Osteocyte (in vitro differentiated cells): ENCODE measurements at regions not wholly inside any gene's neighbourhood (a gene's known extent, or its start where the extent isn't known, plus 50 kb on each side); places are given as distances from the start of the nearest gene placed in this dataset.
A peak's percentile ranks its signal among the peaks of the same experiment; 100 is the strongest.

Experiments
- DNase-seq: peaks from one replicate; pipeline ENCODE4 v3.0.0; 2021; ENCODE audit warnings: mixed read lengths; ENCODE audit not compliant: unreplicated experiment; ENCODE audit errors: extremely low spot score
- H3K27ac Mint-ChIP-seq: one replicate; pipeline ENCODE4 v1.8.0; 2021; ENCODE audit warnings: mild to moderate bottlenecking, mixed read lengths; ENCODE audit not compliant: unreplicated experiment
- H3K27me3 Mint-ChIP-seq: one replicate; pipeline ENCODE4 v1.8.0; 2021; ENCODE audit warnings: mixed read lengths; ENCODE audit not compliant: unreplicated experiment
- H3K36me3 Mint-ChIP-seq: one replicate; pipeline ENCODE4 v1.8.0; 2021; ENCODE audit warnings: mixed read lengths; ENCODE audit not compliant: unreplicated experiment
- H3K4me1 Mint-ChIP-seq: one replicate; pipeline ENCODE4 v1.8.0; 2021; ENCODE audit warnings: mixed read lengths; ENCODE audit not compliant: unreplicated experiment
- H3K4me3 Mint-ChIP-seq: one replicate; pipeline ENCODE4 v1.8.0; 2021; ENCODE audit warnings: mild to moderate bottlenecking, moderate library complexity, mixed read lengths; ENCODE audit not compliant: unreplicated experiment
- H3K9me3 Mint-ChIP-seq: one replicate; pipeline ENCODE4 v1.8.0; 2021; ENCODE audit warnings: mixed read lengths; ENCODE audit not compliant: unreplicated experiment
- TF ChIP-seq, protein P1 (sequence below): fragments of 200-600 bp; sonication (generic); IDR thresholded peaks from 2 replicates; pipeline ENCODE4 v1.5.0; 2021; ENCODE audit warnings: antibody characterized with exemption, mild to moderate bottlenecking, moderate library complexity

DNA sequence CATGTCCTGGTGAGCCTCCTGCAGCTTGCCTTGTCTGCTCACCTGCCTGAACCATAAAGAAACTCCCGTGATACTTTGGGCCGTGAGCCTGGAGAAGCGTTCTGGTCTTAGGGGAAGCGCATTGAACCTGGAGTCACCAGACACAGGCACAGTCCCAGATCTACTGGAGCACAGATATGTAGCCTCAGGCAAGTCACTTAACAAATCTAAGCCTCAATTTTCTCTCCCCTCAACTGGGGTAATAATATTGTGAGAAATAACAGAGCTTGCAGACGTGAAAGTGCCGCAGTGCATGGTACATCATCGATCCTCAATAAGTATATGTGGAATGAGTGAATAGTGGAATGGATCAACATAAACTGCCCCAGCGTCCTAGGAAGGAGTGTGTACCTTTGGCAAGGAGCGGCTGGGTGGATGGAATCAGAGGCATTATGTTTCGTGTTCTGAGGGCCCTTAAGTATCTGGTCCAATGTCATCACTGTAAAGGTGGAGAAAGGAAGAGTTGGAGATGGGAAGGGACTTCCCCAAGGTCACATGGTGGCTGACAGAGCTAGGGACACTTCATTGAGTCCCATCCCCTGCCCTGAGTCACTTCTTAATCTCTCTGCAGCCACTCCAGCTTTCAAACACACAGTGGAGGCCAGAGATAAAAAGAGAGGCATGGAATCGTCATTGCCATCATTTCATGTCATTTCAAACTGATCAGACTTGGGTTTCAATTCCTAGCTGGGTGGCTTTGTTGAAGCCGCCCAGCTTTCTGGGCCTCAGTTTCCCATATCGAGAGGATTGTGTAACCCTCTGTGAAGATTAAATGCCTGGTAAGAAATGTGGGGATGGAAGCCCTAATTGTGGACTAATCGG, 172.4 kb downstream of the DDX1 start:
- Mint-ChIP-seq H3K9me3 (no peaks in the 10 kb centered on the region), H3K4me1 (no peaks in the 10 kb centered on the region), H3K27ac (no peak overlapping the region), H3K4me3 (no peak overlapping the region), H3K27me3 (peaks cover 19% of the 10 kb centered on the region), H3K36me3 (no peaks in the 10 kb centered on the region)
- TF ChIP-seq, protein P1, sequence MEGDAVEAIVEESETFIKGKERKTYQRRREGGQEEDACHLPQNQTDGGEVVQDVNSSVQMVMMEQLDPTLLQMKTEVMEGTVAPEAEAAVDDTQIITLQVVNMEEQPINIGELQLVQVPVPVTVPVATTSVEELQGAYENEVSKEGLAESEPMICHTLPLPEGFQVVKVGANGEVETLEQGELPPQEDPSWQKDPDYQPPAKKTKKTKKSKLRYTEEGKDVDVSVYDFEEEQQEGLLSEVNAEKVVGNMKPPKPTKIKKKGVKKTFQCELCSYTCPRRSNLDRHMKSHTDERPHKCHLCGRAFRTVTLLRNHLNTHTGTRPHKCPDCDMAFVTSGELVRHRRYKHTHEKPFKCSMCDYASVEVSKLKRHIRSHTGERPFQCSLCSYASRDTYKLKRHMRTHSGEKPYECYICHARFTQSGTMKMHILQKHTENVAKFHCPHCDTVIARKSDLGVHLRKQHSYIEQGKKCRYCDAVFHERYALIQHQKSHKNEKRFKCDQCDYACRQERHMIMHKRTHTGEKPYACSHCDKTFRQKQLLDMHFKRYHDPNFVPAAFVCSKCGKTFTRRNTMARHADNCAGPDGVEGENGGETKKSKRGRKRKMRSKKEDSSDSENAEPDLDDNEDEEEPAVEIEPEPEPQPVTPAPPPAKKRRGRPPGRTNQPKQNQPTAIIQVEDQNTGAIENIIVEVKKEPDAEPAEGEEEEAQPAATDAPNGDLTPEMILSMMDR = no peak
- DNase-seq = peak; percentile 21

DNA sequence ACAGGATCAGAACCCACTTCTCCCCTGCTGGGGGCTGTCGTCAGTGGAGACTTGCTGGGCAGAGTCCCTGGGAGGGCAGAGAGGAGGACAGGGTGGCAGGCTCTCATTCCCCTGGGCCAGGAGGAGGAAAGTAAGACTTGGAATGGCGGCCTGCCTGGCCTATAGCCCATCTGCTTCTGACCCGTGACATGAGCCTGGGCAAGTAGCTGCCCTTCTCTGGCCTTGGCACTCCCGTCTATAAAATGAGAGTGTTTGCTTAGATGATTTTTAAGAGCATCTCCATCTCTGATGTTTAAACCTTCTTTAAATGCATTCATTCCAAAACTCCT, 173.0 kb downstream of the DDX1 start:
- no peak for DNase-seq
- TF ChIP-seq, protein P1 = no peak
- Mint-ChIP-seq H3K36me3 (no peaks in the 10 kb centered on the region), H3K4me3 (no peak overlapping the region), H3K27me3 (peaks cover 19% of the 10 kb centered on the region), H3K4me1 (no peaks in the 10 kb centered on the region), H3K9me3 (no peaks in the 10 kb centered on the region), H3K27ac (no peak overlapping the region)

DNA sequence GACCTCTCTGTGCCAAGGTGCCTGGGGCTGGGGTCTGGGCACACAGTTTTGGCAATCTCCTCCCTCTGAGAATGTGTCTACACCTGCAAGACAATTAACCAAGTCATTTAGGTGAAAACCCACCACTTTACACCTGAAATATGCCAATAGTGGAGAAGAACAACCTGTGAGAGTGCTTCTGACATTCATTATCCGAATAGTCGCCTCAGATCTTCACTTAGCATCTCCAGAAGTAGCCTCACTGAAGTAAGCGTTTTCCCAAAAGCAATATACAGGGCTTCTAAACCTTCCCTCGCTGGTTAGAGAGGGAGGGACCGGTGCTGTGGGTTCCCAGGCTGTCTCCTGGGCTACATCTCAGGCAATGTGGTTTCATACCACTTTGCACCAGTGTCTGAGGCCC, 173.5 kb downstream of the DDX1 start:
- Mint-ChIP-seq H3K36me3 (no peaks in the 10 kb centered on the region), H3K4me1 (no peaks in the 10 kb centered on the region), H3K27ac (no peak overlapping the region), H3K4me3 (no peak overlapping the region), H3K9me3 (no peaks in the 10 kb centered on the region), H3K27me3 (peaks cover 19% of the 10 kb centered on the region)
- DNase-seq = no peak
- TF ChIP-seq, protein P1 = no peak

DNA sequence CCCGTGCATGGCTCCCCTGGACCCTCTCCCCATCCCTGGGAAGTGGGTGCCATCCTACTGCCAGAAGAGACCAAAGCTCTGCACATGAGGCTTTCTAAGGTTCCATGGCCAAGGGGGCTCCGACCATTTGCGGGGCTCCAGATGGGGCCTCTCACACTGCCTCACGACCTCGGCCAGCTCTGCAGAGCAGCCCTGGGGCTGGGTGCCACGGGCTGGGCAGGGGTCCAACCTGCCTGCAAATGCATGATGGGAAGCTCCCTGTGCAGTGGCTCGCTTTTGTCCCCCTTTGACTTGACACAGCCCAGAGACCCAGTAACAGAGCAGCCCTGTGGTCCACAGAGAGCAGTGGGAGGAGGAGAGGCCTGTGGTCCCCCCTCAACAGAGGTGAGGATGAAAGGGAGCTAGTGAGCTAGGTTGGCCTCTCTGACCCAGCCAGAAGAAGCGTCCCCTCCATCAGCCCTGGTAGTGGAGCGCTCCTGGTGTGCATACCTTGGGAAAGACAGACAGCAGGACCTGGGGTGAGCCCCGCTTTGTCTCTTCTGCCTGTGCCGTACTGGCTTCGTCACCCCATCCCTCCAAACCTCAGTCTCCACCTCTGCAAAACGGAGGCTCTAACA, 174.1 kb downstream of the DDX1 start:
- Mint-ChIP-seq H3K27me3 (peaks cover 19% of the 10 kb centered on the region), H3K4me1 (no peaks in the 10 kb centered on the region), H3K4me3 (no peak overlapping the region), H3K36me3 (no peaks in the 10 kb centered on the region), H3K9me3 (no peaks in the 10 kb centered on the region), H3K27ac (no peak overlapping the region)
- TF ChIP-seq, protein P1 = no peak
- no peak for DNase-seq

DNA sequence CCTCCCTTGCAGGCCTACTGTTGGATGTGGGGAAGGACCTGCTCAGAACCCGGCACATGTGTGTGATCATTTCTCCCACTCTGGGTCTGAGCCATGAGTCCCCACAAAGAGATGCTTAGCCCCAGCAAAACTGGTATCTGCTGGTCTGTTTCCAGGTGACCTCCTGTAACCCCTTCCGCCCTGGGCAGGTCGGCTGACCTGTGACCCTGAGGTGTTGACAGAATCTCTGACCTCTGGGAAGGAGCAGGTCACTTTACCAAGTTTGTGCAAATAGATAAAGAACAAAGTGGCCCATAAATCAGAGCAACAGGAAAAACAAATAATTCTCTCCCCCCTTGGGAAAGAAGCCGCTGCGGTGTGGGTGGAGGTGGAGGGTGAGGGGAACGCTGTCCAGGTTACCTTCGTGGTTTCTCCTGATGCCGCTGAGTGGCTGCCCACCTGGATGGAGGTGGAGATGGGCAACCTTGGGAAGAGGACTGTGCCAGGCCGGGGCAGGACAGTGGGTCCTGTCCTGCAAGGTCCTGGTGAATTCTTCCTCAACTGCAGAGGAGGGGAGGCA, 174.0 kb upstream of the MYCN start:
- H3K9me3 Mint-ChIP-seq = no peaks in the 10 kb centered on the region
- no peak overlapping the region for H3K4me3 Mint-ChIP-seq
- H3K36me3 Mint-ChIP-seq = no peaks in the 10 kb centered on the region
- no peak overlapping the region for H3K27ac Mint-ChIP-seq
- DNase-seq = no peak
- TF ChIP-seq, protein P1 = no peak
- H3K27me3 Mint-ChIP-seq = peaks cover 15% of the 10 kb centered on the region
- no peaks in the 10 kb centered on the region for H3K4me1 Mint-ChIP-seq
